GM12878 (cell line): ENCODE measurements at regions not wholly inside any gene's neighbourhood (a gene's known extent, or its start where the extent isn't known, plus 50 kb on each side); places are given as distances from the start of the nearest gene placed in this dataset.

Experiments used
- ATAC-seq: fragments of 200-7000 bp; cut with Tn5 transposase; 3 replicates; pipeline ENCODE4 v1.9.1; 2020; ENCODE audit warnings: mild to moderate bottlenecking, moderate library complexity
- BruUV-seq: library from RNA; stranded (reverse); fragments of 400-500 nt; replicated peaks from 2 replicates; lab custom pipeline; 2021; lab: Mats Ljungman, UMichigan
- CTCF ChIA-PET: fragments of 300-600 bp; sonication (Branson Sonifier 250); formaldehyde crosslinking; extraction: SDS; loops from one replicate; lab custom pipeline; 2021; ENCODE audit warnings: inconsistent platforms; lab: Yijun Ruan, JAX
- POLR2A ChIA-PET: fragments of 350-600 bp; formaldehyde crosslinking; extraction: SDS; loops from one replicate; lab custom pipeline; 2021; ENCODE audit warnings: inconsistent platforms; lab: Charles Lee
- RAD21 ChIA-PET: fragments of 300-600 bp; sonication (Branson Sonifier 250); formaldehyde crosslinking; loops from one replicate; lab custom pipeline; 2023; ENCODE audit warnings: antibody characterized with exemption; ENCODE audit not compliant: unreplicated experiment; lab: Charles Lee
- SMC1A ChIA-PET: fragments of 300-600 bp; sonication (Branson Sonifier 250); formaldehyde crosslinking; loops from one replicate; lab custom pipeline; 2023; ENCODE audit not compliant: unreplicated experiment, uncharacterized antibody; lab: Charles Lee
- DNase-seq: peaks from one replicate; pipeline ENCODE4 v3.0.0-alpha.2; 2011; ENCODE audit warnings: low read depth, low spot score
- FAIRE-seq: peaks from 3 replicates; lab custom pipeline; 2011; peaks lifted over from hg19 to GRCh38; lab: Jason Lieb, UNC
- H2AFZ ChIP-seq: 2 replicates; pipeline ENCODE4 v1.6.0; 2011; ENCODE audit warnings: low read depth, low read length, control low read depth; ENCODE audit not compliant: control insufficient read depth
- H3K27ac ChIP-seq: 2 replicates; pipeline ENCODE4 v1.5.1; 2011; ENCODE audit warnings: control low read depth; ENCODE audit not compliant: control insufficient read depth, insufficient read depth
- H3K27me3 ChIP-seq, 2 experiments: replicated peaks in 1 of 2; 2 replicates each; pipeline versions ENCODE4 v1.6.0 to v1.6.1; 2011; ENCODE audit warnings: low read length in 1 of 2; ENCODE audit not compliant: control insufficient read depth in 2 of 2, insufficient read depth in 2 of 2
- H3K36me3 ChIP-seq, 2 experiments: 2 replicates each; pipeline ENCODE4 v1.5.1; 2011; ENCODE audit warnings: low read length in 1 of 2; ENCODE audit not compliant: control insufficient read depth in 2 of 2, insufficient read depth in 2 of 2
- H3K4me1 ChIP-seq: 2 replicates; pipeline ENCODE4 v1.6.1; 2011; ENCODE audit warnings: mild to moderate bottlenecking, low read length, moderate library complexity, mixed read lengths; ENCODE audit not compliant: control insufficient read depth, insufficient read depth
- H3K4me2 ChIP-seq: 2 replicates; pipeline ENCODE4 v1.6.0; 2011; ENCODE audit warnings: control low read depth; ENCODE audit not compliant: control insufficient read depth, insufficient read depth
- H3K4me3 ChIP-seq: fragments of 200-600 bp; sonication (generic); 2 replicates; pipeline ENCODE4 v1.5.1; 2016
- H3K79me2 ChIP-seq: 2 replicates; pipeline ENCODE4 v1.6.0; 2011; ENCODE audit warnings: low read length; ENCODE audit not compliant: control insufficient read depth, insufficient read depth
- H3K9ac ChIP-seq: 2 replicates; pipeline ENCODE4 v1.8.0; 2011; ENCODE audit warnings: low read length, control low read depth, mixed read lengths; ENCODE audit not compliant: control insufficient read depth, insufficient read depth
- H3K9me3 ChIP-seq: replicated peaks from 3 replicates; pipeline ENCODE4 v1.5.1; 2011; ENCODE audit warnings: mild to moderate bottlenecking, low read length; ENCODE audit not compliant: control insufficient read depth, insufficient read depth
- H4K20me1 ChIP-seq: 2 replicates; pipeline ENCODE4 v1.6.0; 2011; ENCODE audit not compliant: control insufficient read depth, insufficient read depth
- BCL11A ChIP-seq: IDR thresholded peaks from 2 replicates; pipeline ENCODE4 v1.6.1; 2011; ENCODE audit warnings: low read depth, low read length
- EGR1 ChIP-seq, 2 experiments: IDR thresholded peaks; 1 replicate in 1 of 2; 2 replicates in 1 of 2; pipeline ENCODE4 v1.6.1; 2011 to 2012; ENCODE audit warnings: low read depth in 2 of 2, low read length in 2 of 2, borderline replicate concordance in 1 of 2, mild to moderate bottlenecking in 1 of 2, moderate library complexity in 1 of 2
- IKZF2 ChIP-seq, 2 experiments: fragments of 450-650 bp; IDR thresholded peaks; 2 replicates each; pipeline ENCODE4 v1.6.1; 2017; ENCODE audit warnings: mild to moderate bottlenecking in 2 of 2, moderate library complexity in 2 of 2
- MYC ChIP-seq: IDR thresholded peaks from 2 replicates; pipeline ENCODE4 v1.6.1; 2011; ENCODE audit warnings: mild to moderate bottlenecking, low read length, moderate library complexity, inconsistent platforms; ENCODE audit not compliant: insufficient read depth, insufficient replicate concordance, insufficient read length, severe bottlenecking
- NFXL1 ChIP-seq: fragments of 450-650 bp; IDR thresholded peaks from 2 replicates; pipeline ENCODE4 v1.6.1; 2017; ENCODE audit warnings: antibody characterized with exemption, mild to moderate bottlenecking, borderline replicate concordance
- NR2F1 ChIP-seq: fragments of 450-650 bp; conservative IDR thresholded peaks from 2 replicates; pipeline ENCODE4 v1.6.1; 2017; ENCODE audit warnings: mild to moderate bottlenecking
- POLR2AphosphoS5 ChIP-seq: IDR thresholded peaks from 2 replicates; pipeline ENCODE4 v1.6.1; 2011; ENCODE audit warnings: mild to moderate bottlenecking, low read length, inconsistent platforms
- RCOR1 ChIP-seq: conservative IDR thresholded peaks from 2 replicates; pipeline ENCODE4 v1.6.1; 2012; ENCODE audit warnings: low read depth, low read length, improper control_type of control experiment
- RFX5 ChIP-seq: IDR thresholded peaks from 2 replicates; pipeline ENCODE4 v1.6.1; 2011; ENCODE audit warnings: low read depth, low read length, improper control_type of control experiment
- SIN3A ChIP-seq: IDR thresholded peaks from 2 replicates; pipeline ENCODE4 v1.6.1; 2012; ENCODE audit warnings: low read depth, low read length, improper control_type of control experiment
- WGBS: methylation state at CpG from one replicate; pipeline ENCODE4 v1.1.6; 2016; ENCODE audit warnings: low lambda C conversion rate; ENCODE audit not compliant: insufficient replicate concordance, insufficient coverage; ENCODE audit errors: missing lambda C conversion rate; 5-methylcytosine and 5-hydroxymethylcytosine counted together
- in situ Hi-C: fragments of 300-500 bp; cut with MboI; formaldehyde crosslinking; loops from 9 replicates; pipeline ENCODE4 v1.14.3; 2018; ENCODE audit warnings: mixed read lengths
- intact Hi-C: fragments of 100-400 bp; cut with micrococcal nuclease; formaldehyde crosslinking; loops from one replicate; pipeline ENCODE4 v1.14.2; 2022; ENCODE audit not compliant: unreplicated experiment
- TF ChIP-seq, protein P1 (sequence below): fragments of 150-350 bp; IDR thresholded peaks from 2 replicates; pipeline ENCODE4 v1.6.1; 2016; ENCODE audit warnings: low read depth, low read length
- TF ChIP-seq, protein P2 (sequence below): fragments of 450-650 bp; IDR thresholded peaks from 2 replicates; pipeline ENCODE4 v1.6.1; 2016; ENCODE audit warnings: mild to moderate bottlenecking, moderate library complexity, borderline replicate concordance
- TF ChIP-seq, protein P3 (sequence below): IDR thresholded peaks from 2 replicates; pipeline ENCODE4 v1.6.1; 2011; ENCODE audit warnings: borderline replicate concordance, low read depth, mild to moderate bottlenecking, moderate library complexity, mixed read lengths, low read length; ENCODE audit not compliant: insufficient read depth; ENCODE audit errors: extremely low read length

DNA sequence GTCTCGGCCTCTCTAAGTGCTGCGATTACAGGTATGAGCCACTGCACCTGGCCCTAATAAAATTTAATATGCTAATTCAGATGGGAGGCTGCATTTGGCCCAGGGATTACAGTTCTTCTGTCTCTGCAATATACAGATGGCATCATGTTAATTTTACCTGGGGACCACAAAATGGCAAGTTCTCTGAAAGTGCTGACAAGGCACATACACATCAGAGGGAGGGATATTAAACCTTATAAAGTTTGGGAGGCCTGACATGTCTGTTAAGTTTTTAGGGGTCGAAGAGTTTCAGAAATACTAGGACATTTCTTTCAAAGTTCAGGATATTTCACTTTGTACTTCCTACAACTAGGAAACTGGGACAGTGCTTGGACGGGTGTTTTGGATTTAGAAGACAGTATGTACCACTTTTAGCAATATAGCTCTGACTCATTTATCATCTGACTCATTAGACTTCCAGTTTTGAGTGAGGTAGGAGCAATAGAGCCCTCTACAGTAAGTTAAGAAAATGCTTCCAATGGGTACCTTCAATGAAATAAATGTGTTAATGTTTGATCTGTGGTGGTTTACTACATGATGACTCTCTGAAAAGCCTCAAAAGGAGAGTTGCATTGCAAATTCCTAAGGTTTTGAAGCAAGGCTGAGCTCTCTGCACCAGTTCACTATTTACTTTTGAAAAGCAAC is 981.0 kb upstream of the HS3ST1 start:
- BruUV-seq = no TSS peak
- WGBS = 0% methylated on average over 4 of the region's 4 CpGs
- H3K9me3 ChIP-seq = no peaks in the 10 kb centered on the region
- H4K20me1 ChIP-seq = no peaks in the 10 kb centered on the region
- ChIA-PET POLR2A (no interaction called here), RAD21 (no interaction called here), SMC1A (no interaction called here), CTCF (no interaction called here)
- no peak for FAIRE-seq
- no peak overlapping the region for H3K4me2 ChIP-seq
- no peaks in the 10 kb centered on the region for H3K79me2 ChIP-seq
- no peaks in the 10 kb centered on the region for H3K4me1 ChIP-seq
- no peak overlapping the region for H2AFZ ChIP-seq
- in situ Hi-C loops = no loop called here
- H3K36me3 ChIP-seq = no peaks in the 10 kb centered on the region
- intact Hi-C loops = no loop called here
- no peaks in the 10 kb centered on the region for H3K27me3 ChIP-seq
- no peak for DNase-seq
- no peak overlapping the region for H3K27ac ChIP-seq
- H3K4me3 ChIP-seq = no peak overlapping the region
- ATAC-seq = no peak
- no peak overlapping the region for H3K9ac ChIP-seq
- no peak for TF ChIP-seq NR2F1
- no peak for TF ChIP-seq MYC
- TF ChIP-seq SIN3A = no peak
- no peak for TF ChIP-seq NFXL1
- TF ChIP-seq EGR1 (IDR thresholded peaks at IDR 0.05; ENCODE audit: borderline replicate concordance in 1 of 2, low read depth in 2 of 2, low read length in 2 of 2) = no peak
- TF ChIP-seq RCOR1 = no peak
- TF ChIP-seq BCL11A = no peak
- TF ChIP-seq, protein P1, sequence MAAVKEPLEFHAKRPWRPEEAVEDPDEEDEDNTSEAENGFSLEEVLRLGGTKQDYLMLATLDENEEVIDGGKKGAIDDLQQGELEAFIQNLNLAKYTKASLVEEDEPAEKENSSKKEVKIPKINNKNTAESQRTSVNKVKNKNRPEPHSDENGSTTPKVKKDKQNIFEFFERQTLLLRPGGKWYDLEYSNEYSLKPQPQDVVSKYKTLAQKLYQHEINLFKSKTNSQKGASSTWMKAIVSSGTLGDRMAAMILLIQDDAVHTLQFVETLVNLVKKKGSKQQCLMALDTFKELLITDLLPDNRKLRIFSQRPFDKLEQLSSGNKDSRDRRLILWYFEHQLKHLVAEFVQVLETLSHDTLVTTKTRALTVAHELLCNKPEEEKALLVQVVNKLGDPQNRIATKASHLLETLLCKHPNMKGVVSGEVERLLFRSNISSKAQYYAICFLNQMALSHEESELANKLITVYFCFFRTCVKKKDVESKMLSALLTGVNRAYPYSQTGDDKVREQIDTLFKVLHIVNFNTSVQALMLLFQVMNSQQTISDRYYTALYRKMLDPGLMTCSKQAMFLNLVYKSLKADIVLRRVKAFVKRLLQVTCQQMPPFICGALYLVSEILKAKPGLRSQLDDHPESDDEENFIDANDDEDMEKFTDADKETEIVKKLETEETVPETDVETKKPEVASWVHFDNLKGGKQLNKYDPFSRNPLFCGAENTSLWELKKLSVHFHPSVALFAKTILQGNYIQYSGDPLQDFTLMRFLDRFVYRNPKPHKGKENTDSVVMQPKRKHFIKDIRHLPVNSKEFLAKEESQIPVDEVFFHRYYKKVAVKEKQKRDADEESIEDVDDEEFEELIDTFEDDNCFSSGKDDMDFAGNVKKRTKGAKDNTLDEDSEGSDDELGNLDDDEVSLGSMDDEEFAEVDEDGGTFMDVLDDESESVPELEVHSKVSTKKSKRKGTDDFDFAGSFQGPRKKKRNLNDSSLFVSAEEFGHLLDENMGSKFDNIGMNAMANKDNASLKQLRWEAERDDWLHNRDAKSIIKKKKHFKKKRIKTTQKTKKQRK = no peak
- TF ChIP-seq, protein P2, sequence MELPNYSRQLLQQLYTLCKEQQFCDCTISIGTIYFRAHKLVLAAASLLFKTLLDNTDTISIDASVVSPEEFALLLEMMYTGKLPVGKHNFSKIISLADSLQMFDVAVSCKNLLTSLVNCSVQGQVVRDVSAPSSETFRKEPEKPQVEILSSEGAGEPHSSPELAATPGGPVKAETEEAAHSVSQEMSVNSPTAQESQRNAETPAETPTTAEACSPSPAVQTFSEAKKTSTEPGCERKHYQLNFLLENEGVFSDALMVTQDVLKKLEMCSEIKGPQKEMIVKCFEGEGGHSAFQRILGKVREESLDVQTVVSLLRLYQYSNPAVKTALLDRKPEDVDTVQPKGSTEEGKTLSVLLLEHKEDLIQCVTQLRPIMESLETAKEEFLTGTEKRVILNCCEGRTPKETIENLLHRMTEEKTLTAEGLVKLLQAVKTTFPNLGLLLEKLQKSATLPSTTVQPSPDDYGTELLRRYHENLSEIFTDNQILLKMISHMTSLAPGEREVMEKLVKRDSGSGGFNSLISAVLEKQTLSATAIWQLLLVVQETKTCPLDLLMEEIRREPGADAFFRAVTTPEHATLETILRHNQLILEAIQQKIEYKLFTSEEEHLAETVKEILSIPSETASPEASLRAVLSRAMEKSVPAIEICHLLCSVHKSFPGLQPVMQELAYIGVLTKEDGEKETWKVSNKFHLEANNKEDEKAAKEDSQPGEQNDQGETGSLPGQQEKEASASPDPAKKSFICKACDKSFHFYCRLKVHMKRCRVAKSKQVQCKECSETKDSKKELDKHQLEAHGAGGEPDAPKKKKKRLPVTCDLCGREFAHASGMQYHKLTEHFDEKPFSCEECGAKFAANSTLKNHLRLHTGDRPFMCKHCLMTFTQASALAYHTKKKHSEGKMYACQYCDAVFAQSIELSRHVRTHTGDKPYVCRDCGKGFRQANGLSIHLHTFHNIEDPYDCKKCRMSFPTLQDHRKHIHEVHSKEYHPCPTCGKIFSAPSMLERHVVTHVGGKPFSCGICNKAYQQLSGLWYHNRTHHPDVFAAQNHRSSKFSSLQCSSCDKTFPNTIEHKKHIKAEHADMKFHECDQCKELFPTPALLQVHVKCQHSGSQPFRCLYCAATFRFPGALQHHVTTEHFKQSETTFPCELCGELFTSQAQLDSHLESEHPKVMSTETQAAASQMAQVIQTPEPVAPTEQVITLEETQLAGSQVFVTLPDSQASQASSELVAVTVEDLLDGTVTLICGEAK = no peak
- no peak for TF ChIP-seq POLR2AphosphoS5
- TF ChIP-seq RFX5 = no peak
- TF ChIP-seq IKZF2 (IDR thresholded peaks at IDR 0.05) = no peak
- TF ChIP-seq, protein P3, sequence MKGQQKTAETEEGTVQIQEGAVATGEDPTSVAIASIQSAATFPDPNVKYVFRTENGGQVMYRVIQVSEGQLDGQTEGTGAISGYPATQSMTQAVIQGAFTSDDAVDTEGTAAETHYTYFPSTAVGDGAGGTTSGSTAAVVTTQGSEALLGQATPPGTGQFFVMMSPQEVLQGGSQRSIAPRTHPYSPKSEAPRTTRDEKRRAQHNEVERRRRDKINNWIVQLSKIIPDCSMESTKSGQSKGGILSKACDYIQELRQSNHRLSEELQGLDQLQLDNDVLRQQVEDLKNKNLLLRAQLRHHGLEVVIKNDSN = no peak
